Stomach smooth muscle (tissue), 2 donors: ENCODE measurements at regions not wholly inside any gene's neighbourhood (a gene's known extent, or its start where the extent isn't known, plus 50 kb on each side); places are given as distances from the start of the nearest gene placed in this dataset.

ENCODE experiments used
- H3K27ac ChIP-seq: one replicate; pipeline ENCODE4 v1.7.0; 2013; ENCODE audit warnings: mild to moderate bottlenecking, low read length, inconsistent platforms
- H3K27me3 ChIP-seq, 2 donors: one replicate each; pipeline ENCODE4 v1.7.0; 2013; ENCODE audit warnings: low read length in 2 of 2; ENCODE audit not compliant: insufficient read depth in 2 of 2, control insufficient read depth in 1 of 2
- H3K36me3 ChIP-seq, 2 donors: one replicate each; pipeline ENCODE4 v1.7.0; 2013; ENCODE audit warnings: low read length in 2 of 2; ENCODE audit not compliant: control insufficient read depth in 2 of 2, insufficient read depth in 2 of 2
- H3K4me1 ChIP-seq: one replicate; pipeline ENCODE4 v1.7.0; 2013; ENCODE audit warnings: low read length; ENCODE audit not compliant: control insufficient read depth, insufficient read depth
- H3K4me3 ChIP-seq, 2 donors: one replicate each; pipeline ENCODE4 v1.7.0; 2013; ENCODE audit warnings: low read length in 2 of 2
- H3K9ac ChIP-seq, 2 donors: one replicate each; pipeline ENCODE4 v1.7.0; 2013; ENCODE audit warnings: low read length in 2 of 2, mild to moderate bottlenecking in 1 of 2
- H3K9me3 ChIP-seq, 2 donors: one replicate each; pipeline ENCODE4 v1.7.0; 2013; ENCODE audit warnings: low read length in 2 of 2; ENCODE audit not compliant: control insufficient read depth in 2 of 2
- donor health status: healthy.
- donor health status: Pancreatic carcinoma.

DNA sequence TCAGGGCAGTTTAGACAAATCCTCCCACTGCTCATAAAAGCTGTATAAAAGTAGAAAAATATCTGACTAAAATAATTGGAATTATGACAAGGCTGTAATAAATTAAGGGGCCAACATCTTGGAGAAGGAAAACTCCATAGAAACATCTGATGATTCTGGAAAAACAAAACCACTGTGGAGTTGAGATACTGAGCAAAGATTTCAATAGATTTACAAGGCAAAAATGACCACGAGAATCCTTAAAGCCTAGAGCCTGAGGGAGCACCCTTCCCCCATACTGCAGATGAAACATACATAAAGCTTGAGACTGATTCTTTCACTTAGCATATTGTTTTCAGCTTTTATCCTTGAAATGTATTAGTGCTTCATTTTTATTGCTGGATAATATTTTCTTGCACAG, 286.4 kb upstream of the MMADHC start:
- no peaks in the 10 kb centered on the region for H3K27me3 ChIP-seq
- H3K4me1 ChIP-seq, result no peaks in the 10 kb centered on the region
- peaks cover 0 to 3% of the 10 kb centered on the region in 2 donors for H3K9me3 ChIP-seq
- no peak overlapping the region for H3K4me3 ChIP-seq
- no peak overlapping the region for H3K9ac ChIP-seq
- H3K27ac ChIP-seq, result no peak overlapping the region
- no peaks in the 10 kb centered on the region for H3K36me3 ChIP-seq

DNA sequence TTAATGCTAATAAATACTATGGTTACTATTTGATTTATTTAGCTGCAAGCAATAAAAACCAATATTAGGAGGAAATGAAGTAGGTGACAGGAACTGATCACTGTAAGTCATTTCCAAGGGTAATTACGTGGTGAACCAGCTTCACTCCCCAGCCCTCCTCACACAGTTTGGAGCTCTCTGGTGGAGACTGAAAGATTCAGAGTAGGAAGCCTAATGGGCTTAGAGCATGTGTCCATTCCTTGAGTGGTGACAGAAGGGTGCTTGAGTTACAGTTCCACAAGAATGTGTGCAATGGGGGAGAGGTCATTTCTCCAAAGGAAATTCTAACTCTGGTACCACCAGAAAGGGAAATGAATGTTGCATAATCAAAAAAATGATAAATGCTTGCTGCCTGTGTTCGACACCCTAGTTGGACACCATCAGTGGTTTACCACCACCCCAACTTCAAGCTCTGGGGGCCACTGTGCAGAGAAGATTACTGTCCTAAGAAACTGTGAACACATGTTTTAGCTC, 285.1 kb upstream of the MMADHC start:
- peaks cover 0 to 3% of the 10 kb centered on the region in 2 donors for H3K9me3 ChIP-seq
- no peak overlapping the region for H3K9ac ChIP-seq
- H3K4me1 ChIP-seq, result no peaks in the 10 kb centered on the region
- H3K36me3 ChIP-seq, result no peaks in the 10 kb centered on the region
- no peaks in the 10 kb centered on the region for H3K27me3 ChIP-seq
- no peak overlapping the region for H3K27ac ChIP-seq
- no peak overlapping the region for H3K4me3 ChIP-seq

DNA sequence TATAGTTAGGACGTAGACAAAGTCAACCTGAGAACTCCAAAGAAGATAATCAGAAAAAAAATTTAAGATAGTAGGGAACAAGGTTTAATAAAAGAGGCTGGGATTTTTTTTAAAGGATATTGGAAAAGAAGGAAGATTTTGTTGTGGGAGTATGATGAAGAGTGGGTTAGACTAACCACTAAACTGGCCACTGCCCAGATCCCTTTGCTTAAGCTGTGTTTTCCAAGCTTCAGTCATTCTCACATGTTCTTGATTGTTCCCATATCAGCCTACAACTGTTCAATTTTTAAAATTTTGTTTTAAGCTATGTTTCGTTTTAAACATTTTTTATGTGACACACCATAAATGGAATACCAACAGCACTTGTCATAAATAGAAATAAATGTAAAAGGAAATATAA, 284.5 kb upstream of the MMADHC start:
- Histone ChIP-seq H3K4me1 (no peaks in the 10 kb centered on the region), H3K4me3 (no peak overlapping the region), H3K27ac (no peak overlapping the region), H3K36me3 (no peaks in the 10 kb centered on the region), H3K27me3 (no peaks in the 10 kb centered on the region), H3K9ac (no peak overlapping the region), H3K9me3 (peaks cover 0 to 3% of the 10 kb centered on the region in 2 donors)

DNA sequence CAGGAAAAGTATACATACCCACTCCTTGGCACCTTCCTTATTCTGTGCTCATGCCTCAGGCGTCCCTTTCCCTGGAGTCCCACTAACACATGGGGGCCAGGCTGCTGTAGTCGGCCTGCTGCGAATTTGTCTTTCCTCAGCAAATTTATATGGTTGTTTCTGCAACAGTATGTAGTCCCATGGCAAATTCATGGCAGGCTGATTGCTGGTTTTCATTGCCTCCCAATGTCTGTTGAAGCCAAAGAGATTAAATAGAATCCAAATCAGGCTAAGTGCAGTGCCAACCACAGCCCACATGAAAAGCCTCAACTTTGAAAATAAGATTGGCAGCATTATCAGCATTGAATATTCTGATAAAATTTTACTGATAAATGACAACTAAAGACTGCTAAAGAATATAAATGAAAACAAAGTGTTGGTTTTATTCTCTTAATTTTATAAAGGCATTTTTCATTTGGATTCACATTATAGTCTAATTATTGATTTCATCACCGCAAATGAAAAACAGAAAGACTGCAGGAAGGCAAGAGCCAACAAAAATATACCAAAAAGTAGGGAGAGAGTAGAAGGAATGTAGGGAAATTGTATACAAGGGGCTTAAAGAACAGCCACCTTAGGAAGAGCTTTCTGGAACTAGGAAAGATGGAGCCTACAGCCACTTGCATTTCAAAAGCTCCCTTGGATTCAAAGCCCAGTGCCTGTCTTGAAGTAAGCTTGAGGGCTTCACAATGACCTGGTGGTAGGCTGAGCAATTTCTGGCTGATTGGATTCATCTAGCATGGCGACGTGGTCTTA, 283.7 kb upstream of the MMADHC start:
- Histone ChIP-seq H3K27me3 (no peaks in the 10 kb centered on the region), H3K9ac (no peak overlapping the region), H3K9me3 (peaks cover 0 to 3% of the 10 kb centered on the region in 2 donors), H3K4me1 (no peaks in the 10 kb centered on the region), H3K4me3 (no peak overlapping the region), H3K27ac (no peak overlapping the region), H3K36me3 (no peaks in the 10 kb centered on the region)

DNA sequence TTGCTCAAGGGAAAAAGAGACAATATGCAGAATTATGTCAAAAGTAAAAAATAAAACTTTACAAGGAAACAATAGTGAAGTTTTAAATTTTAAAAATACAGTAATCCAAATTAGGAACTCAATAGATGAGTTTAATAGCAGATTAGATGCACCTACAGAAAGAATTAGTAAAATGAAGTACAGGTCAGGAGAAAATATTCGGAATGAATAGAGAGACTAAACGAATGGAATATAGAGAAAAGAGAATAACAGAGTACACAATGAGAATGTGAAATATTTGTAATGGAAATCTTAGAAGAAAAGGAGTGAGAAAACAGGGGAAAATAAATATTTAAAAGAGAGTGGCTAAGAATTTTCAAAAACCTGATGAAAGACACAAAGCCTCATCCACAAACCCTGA, 275.7 kb upstream of the MMADHC start:
- Histone ChIP-seq H3K27ac (no peak overlapping the region), H3K27me3 (no peaks in the 10 kb centered on the region), H3K4me3 (no peak overlapping the region), H3K36me3 (no peaks in the 10 kb centered on the region), H3K9ac (no peak overlapping the region), H3K9me3 (no peaks in the 10 kb centered on the region), H3K4me1 (no peaks in the 10 kb centered on the region)

DNA sequence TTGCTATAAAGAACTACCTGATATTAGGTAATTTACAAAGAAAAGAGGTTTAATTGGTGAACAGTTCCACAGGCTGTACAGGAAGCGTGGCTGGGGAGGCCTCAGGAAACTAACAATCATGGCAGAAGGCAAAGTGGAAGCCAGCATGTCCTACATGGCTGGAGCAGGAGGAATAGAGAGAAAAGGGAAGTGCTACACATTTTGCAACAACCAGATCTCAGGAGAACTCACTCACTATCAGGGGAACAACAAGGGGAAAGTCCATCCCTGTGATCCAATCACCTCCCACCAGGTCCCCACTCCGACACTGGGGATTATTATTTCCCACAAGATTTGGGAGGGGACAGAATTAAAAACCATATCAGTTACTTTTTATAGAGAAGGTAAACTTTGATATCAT, 273.5 kb upstream of the MMADHC start:
- H3K9ac ChIP-seq, result no peak overlapping the region
- H3K36me3 ChIP-seq, result no peaks in the 10 kb centered on the region
- no peaks in the 10 kb centered on the region for H3K27me3 ChIP-seq
- no peak overlapping the region for H3K4me3 ChIP-seq
- no peaks in the 10 kb centered on the region for H3K4me1 ChIP-seq
- H3K9me3 ChIP-seq, result no peaks in the 10 kb centered on the region
- H3K27ac ChIP-seq, result no peak overlapping the region

DNA sequence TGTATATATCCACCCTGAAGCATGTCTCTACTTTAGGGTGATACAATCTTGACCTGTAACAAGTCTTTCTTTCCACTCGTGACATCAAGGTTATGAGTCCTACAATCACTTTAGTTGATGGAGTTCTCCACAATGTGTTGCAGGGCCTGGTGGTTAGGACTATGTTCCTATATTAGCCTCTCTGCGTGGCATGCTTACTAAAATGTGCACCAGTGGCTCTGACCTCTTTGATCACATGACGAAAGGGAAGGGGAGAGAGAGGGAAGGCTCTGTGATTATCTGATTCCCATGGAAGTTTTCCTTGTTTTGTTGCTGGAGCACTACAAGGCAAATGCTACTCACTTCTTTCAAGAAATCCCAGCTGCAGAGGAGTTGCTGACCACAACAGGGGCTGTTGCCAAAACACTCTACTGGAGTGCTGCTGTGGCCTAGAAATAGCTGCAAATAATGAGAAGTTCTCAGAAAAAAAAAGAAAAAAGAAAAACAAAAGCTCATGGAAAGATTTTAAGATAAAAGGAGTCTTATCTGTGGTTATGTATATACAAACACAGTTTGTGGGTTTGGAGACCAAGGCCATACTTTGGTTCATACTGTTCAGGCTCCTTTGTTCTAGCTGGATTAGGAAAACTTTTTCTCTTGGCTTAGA, 272.8 kb upstream of the MMADHC start:
- Histone ChIP-seq H3K27ac (no peak overlapping the region), H3K9ac (no peak overlapping the region), H3K27me3 (no peaks in the 10 kb centered on the region), H3K4me1 (no peaks in the 10 kb centered on the region), H3K4me3 (no peak overlapping the region), H3K9me3 (no peaks in the 10 kb centered on the region), H3K36me3 (no peaks in the 10 kb centered on the region)

DNA sequence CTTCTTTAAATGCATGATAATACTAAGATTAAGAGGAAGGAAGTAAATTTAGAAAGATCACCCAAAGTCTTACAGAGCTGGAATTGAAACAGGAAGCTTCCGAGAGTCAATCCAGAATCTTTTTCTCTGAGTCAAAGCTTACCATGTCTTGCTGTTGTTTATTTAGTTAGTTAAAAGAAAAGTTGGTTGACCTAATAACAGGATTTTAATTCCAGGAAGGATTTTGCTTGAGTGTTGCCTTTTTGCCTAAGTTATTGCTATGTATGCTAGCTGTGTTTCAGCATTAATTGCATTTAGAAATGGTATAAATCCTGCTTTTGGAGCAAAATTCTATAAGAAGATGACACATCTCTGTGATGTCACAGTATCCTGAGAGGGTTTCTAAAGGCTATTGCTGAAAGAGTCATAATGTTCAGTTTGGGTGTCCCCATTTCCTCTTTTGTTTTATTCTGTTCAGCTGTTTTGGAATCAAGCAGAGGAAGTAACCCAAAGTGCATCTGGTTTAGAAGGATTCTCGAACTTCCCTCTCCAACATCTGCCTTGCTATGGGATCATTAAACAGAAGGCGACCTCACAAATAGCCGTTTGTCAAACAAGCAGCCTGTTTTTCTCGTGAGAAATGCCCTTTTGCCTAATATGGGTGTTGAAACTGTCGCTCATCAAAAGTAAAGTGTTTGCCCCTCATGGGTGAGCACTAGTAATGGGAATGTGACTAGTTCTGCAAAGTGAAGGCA, 271.5 kb upstream of the MMADHC start:
- Histone ChIP-seq H3K4me3 (no peak overlapping the region), H3K27me3 (no peaks in the 10 kb centered on the region), H3K9ac (no peak overlapping the region), H3K27ac (no peak overlapping the region), H3K36me3 (no peaks in the 10 kb centered on the region), H3K9me3 (no peaks in the 10 kb centered on the region), H3K4me1 (no peaks in the 10 kb centered on the region)

DNA sequence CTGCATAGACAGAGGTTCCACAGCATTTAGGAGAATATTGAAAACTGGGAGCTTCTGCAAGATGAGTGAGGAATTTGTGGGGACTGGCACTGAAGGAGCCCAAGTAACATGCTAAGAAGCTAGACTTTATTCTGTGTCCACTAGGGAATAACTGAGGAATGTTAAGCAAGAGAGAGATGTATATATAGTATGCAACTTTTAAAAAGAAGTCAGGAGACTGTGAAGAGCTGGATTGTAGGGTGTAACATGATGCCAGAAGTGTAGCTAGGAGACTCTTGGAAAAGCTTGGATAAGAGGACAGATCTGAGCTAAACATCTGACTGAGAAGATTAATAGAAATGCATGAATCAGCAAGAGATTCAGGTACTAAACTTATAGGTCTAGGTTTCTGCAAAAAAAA, 270.6 kb upstream of the MMADHC start:
- H3K36me3 ChIP-seq, result no peaks in the 10 kb centered on the region
- H3K9ac ChIP-seq, result no peak overlapping the region
- no peak overlapping the region for H3K4me3 ChIP-seq
- H3K4me1 ChIP-seq, result no peaks in the 10 kb centered on the region
- no peak overlapping the region for H3K27ac ChIP-seq
- H3K9me3 ChIP-seq, result no peaks in the 10 kb centered on the region
- H3K27me3 ChIP-seq, result no peaks in the 10 kb centered on the region

DNA sequence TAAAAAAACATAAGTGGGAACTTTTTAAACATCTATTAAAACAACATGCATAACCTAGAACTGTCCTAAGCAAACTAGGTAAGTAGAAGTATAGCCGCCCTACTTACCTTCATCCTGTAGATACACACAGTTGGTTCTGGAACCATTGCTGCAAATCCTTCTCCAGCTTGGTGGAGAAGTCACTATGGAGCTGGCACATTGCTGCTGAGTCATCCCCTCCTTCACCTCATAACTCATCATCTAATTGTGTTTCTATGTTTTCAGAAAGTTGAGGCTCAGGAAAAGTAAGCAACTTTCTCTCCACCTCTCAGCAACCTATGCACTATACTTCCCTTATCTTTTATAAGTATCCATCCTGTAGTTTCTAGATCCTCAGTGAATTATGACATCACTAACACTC, 269.8 kb upstream of the MMADHC start:
- Histone ChIP-seq H3K9ac (no peak overlapping the region), H3K4me1 (no peaks in the 10 kb centered on the region), H3K27me3 (no peaks in the 10 kb centered on the region), H3K4me3 (no peak overlapping the region), H3K36me3 (no peaks in the 10 kb centered on the region), H3K27ac (no peak overlapping the region), H3K9me3 (no peaks in the 10 kb centered on the region)
